Tibial nerve (tissue), 4 donors: ENCODE measurements at regions not wholly inside any gene's neighbourhood (a gene's known extent, or its start where the extent isn't known, plus 50 kb on each side); places are given as distances from the start of the nearest gene placed in this dataset.

Experiments used
- DNase-seq, 2 donors: peaks; one replicate each; pipeline ENCODE4 v3.0.0-alpha.2; 2019; ENCODE audit warnings: low spot score in 2 of 2
- H3K27ac ChIP-seq, 4 donors: fragments of 200-600 bp; sonication (generic) in 3 of 4; one replicate each; pipeline ENCODE4 v1.5.1; 2017 to 2019; ENCODE audit warnings: mild to moderate bottlenecking in 1 of 4
- H3K27me3 ChIP-seq, 2 donors: fragments of 200-600 bp; sonication (generic) in 1 of 2; one replicate each; pipeline versions ENCODE4 v1.5.1 to v1.6.0; 2017 to 2019
- H3K36me3 ChIP-seq, 3 donors: fragments of 200-600 bp; sonication (generic); one replicate each; pipeline ENCODE4 v1.5.1; 2018 to 2019
- H3K4me1 ChIP-seq, 4 donors: fragments of 200-600 bp; sonication (generic) in 3 of 4; one replicate each; pipeline ENCODE4 v1.5.1; 2017 to 2019
- H3K4me3 ChIP-seq, 4 donors: fragments of 200-600 bp; sonication (generic) in 3 of 4; one replicate each; pipeline ENCODE4 v1.5.1; 2017 to 2019; ENCODE audit warnings: mild to moderate bottlenecking in 1 of 4, moderate library complexity in 1 of 4
- H3K9me3 ChIP-seq, 4 donors: fragments of 200-600 bp; sonication (generic) in 3 of 4; one replicate each; pipeline ENCODE4 v1.5.1; 2017 to 2019
- CTCF ChIP-seq, 5 experiments: fragments of 200-600 bp in 3 of 5; fragments of 450-650 bp in 2 of 5; sonication (generic) in 3 of 5; IDR thresholded peaks; one replicate each; pipeline ENCODE4 v1.5.1; 2016 to 2019; ENCODE audit warnings: antibody characterized with exemption in 5 of 5, mild to moderate bottlenecking in 3 of 5, moderate library complexity in 2 of 5
- EP300 ChIP-seq, 2 donors: sonication (generic); formaldehyde crosslinking; IDR thresholded peaks; one replicate each; pipeline ENCODE4 v1.6.1; 2017; ENCODE audit warnings: antibody characterized with exemption in 2 of 2, mild to moderate bottlenecking in 1 of 2
- POLR2A ChIP-seq, 2 donors: fragments of 450-650 bp; IDR thresholded peaks; one replicate each; pipeline ENCODE4 v1.6.1; 2017; ENCODE audit warnings: antibody characterized with exemption in 2 of 2, mild to moderate bottlenecking in 2 of 2, moderate library complexity in 2 of 2
- WGBS, 2 donors: methylation state at CpG; one replicate each; pipeline ENCODE4 v1.1.5; 2018; 5-methylcytosine and 5-hydroxymethylcytosine counted together

DNA sequence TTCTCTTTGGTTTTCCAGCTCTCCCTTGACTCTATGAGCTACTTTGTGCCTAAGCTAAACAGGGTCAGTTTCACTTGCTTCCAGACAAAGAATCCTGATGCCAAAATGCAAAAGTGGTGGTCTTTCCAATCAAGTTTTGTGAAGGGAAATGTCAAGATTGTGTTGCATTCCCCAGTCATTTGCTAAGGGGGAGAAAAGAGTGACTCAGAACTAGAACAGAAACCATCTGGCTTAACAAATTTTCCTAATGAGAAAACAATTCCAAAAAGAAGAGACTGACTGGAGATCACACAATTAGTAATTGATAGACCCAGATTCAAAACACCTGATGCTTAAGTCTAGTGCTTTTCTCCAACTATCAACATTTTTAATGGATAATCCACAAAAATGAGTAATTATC is 235.1 kb upstream of the DIO2 start:
- H3K9me3 ChIP-seq = peaks cover 0 to 9% (median 0%) of the 10 kb centered on the region in 4 donors
- no peaks in the 10 kb centered on the region for H3K36me3 ChIP-seq
- no peak for TF ChIP-seq CTCF (IDR thresholded peaks at IDR 0.05)
- no peak for TF ChIP-seq POLR2A (IDR thresholded peaks at IDR 0.05)
- TF ChIP-seq EP300 (IDR thresholded peaks at IDR 0.05) = no peak
- DNase-seq = no peak
- no peaks in the 10 kb centered on the region for H3K4me1 ChIP-seq
- H3K4me3 ChIP-seq = no peak overlapping the region
- no peak overlapping the region for H3K27ac ChIP-seq
- no peaks in the 10 kb centered on the region for H3K27me3 ChIP-seq

DNA sequence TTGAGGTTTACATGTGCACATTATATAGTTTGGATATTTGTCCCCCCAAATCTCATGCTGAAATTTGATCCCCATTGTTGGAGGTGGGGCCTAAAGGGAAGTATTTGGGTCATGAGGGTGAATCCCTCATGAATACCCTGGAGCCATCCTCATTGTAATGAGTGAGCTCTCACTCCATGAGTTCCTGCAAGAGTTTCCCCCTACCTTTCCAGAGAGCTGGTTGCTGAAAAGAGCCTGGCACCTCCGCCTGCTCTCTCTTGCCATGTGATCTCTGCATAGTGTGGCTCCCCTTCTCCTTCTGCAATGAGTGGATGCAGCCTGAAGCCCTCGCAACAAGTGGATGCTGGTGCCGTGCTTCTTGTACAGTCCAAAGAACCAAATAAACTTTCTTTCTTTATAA is 234.3 kb upstream of the DIO2 start:
- no peaks in the 10 kb centered on the region for H3K4me1 ChIP-seq
- no peaks in the 10 kb centered on the region for H3K27me3 ChIP-seq
- peaks cover 0 to 4% (median 0%) of the 10 kb centered on the region in 4 donors for H3K9me3 ChIP-seq
- H3K27ac ChIP-seq = no peak overlapping the region
- TF ChIP-seq POLR2A (IDR thresholded peaks at IDR 0.05) (no peak), CTCF (IDR thresholded peaks at IDR 0.05) (no peak), EP300 (IDR thresholded peaks at IDR 0.05) (no peak)
- H3K4me3 ChIP-seq = no peak overlapping the region
- H3K36me3 ChIP-seq = no peaks in the 10 kb centered on the region
- 95% methylated on average over 3 of the region's 3 CpGs for WGBS, 2 donors
- no peak for DNase-seq

- Histone ChIP-seq H3K27me3 (no peaks in the 10 kb centered on the region), H3K27ac (no peak overlapping the region), H3K9me3 (peaks cover 0 to 11% (median 0%) of the 10 kb centered on the region in 4 donors), H3K4me1 (no peaks in the 10 kb centered on the region), H3K4me3 (no peak overlapping the region), H3K36me3 (no peaks in the 10 kb centered on the region)
- no peak for DNase-seq
- TF ChIP-seq EP300 (IDR thresholded peaks at IDR 0.05) = no peak
- 82 to 92% methylated on average over 1 of the region's 1 CpG for WGBS, 2 donors
These were observed 223.4 kb upstream of the DIO2 start for GRCh38 chr14:80434574-80435321.

DNA sequence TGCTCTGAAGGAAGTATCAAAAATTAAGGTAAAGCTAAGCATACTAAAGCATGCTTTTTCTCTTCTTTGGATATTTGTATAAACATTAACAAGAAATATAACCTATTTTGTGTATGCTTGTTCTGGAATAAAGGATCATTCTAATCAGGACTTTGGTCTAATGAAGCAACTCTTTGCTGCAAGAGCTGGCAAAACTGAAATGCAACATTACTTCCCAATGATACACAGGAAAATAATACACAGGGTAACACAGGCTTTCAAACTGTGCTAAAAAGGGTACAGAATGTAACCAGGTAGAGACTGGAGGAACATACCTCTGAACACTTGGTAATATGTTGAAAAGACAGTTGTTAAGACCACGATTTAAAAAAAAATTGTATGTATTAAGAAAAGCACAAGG is 222.5 kb upstream of the DIO2 start:
- H3K4me3 ChIP-seq = no peak overlapping the region
- WGBS, 2 donors = 76 to 83% methylated on average over 1 of the region's 1 CpG
- TF ChIP-seq CTCF (IDR thresholded peaks at IDR 0.05) (no peak), EP300 (IDR thresholded peaks at IDR 0.05) (no peak), POLR2A (IDR thresholded peaks at IDR 0.05) (no peak)
- no peak for DNase-seq
- H3K9me3 ChIP-seq = peaks cover 0 to 3% (median 0%) of the 10 kb centered on the region in 4 donors
- no peaks in the 10 kb centered on the region for H3K36me3 ChIP-seq
- no peaks in the 10 kb centered on the region for H3K27me3 ChIP-seq
- H3K27ac ChIP-seq = no peak overlapping the region
- peaks cover 0 to 2% (median 0%) of the 10 kb centered on the region in 4 donors for H3K4me1 ChIP-seq

- Histone ChIP-seq H3K27ac (no peak overlapping the region), H3K4me3 (no peak overlapping the region), H3K4me1 (peaks cover 0 to 4% (median 0%) of the 10 kb centered on the region in 4 donors), H3K36me3 (no peaks in the 10 kb centered on the region), H3K9me3 (no peaks in the 10 kb centered on the region), H3K27me3 (no peaks in the 10 kb centered on the region)
- no peak for DNase-seq
- TF ChIP-seq POLR2A (IDR thresholded peaks at IDR 0.05) (no peak), CTCF (IDR thresholded peaks at IDR 0.05) (no peak), EP300 (IDR thresholded peaks at IDR 0.05) (no peak)
- WGBS, 2 donors = 34 to 36% methylated on average over 2 of the region's 2 CpGs
These were observed 217.4 kb upstream of the DIO2 start for GRCh38 chr14:80428671-80429070.
